ENCODE measurements at regions not wholly inside any gene's neighbourhood (a gene's known extent, or its start where the extent isn't known, plus 50 kb on each side); places are given as distances from the start of the nearest gene placed in this dataset.

DNA sequence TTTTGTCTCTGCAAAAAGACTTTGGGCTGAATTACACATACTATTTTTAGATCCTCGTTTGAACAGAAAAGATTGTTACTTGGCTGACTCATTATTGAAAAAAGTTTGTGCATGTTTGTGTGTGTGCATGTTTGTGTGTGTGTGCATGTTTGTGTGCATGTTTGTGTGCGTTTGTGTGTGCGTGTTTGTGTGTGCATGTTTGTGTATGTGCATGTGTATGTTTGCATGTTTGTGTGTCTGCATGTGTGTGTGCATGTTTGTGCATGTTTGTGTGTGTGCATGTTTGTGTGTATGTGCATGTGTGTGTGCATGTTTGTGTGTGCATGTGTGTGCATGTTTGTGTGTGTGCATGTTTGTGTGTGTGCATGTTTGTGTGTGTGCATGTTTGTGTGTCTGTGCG lies 201.1 kb upstream of the FAT1 start:
- H3K4me3 ChIP-seq (ENCODE audit: low read depth, low read length, poor library complexity, severe bottlenecking): no peak overlapping the region
- no peaks in the 10 kb centered on the region for H3K9me3 ChIP-seq (ENCODE audit: low read depth, low read length, poor library complexity, severe bottlenecking)
- no peak for DNase-seq (ENCODE audit: low spot score)
- no peaks in the 10 kb centered on the region for H3K4me1 ChIP-seq (ENCODE audit: insufficient read depth, low read length, poor library complexity, severe bottlenecking)
- H3K27me3 ChIP-seq (replicated peaks; ENCODE audit: insufficient read depth, low read depth, low read length, poor library complexity): no peaks in the 10 kb centered on the region
- intact Hi-C loops (cut with micrococcal nuclease; ENCODE audit: unreplicated experiment): no loop called here
- ChIA-PET POLR2A (ENCODE audit: low non-redundant PET) (no interaction called here), CTCF (no interaction called here)
- no peaks in the 10 kb centered on the region for H3K36me3 ChIP-seq (ENCODE audit: insufficient read depth, low read length, poor library complexity, severe bottlenecking)
- no peak overlapping the region for H3K27ac ChIP-seq (ENCODE audit: low read depth, low read length, poor library complexity, severe bottlenecking)
- TF ChIP-seq EZH2 (IDR thresholded peaks at IDR 0.05; ENCODE audit: borderline replicate concordance, low read depth, low read length, poor library complexity, severe bottlenecking): no peak
- TF ChIP-seq, protein P1, sequence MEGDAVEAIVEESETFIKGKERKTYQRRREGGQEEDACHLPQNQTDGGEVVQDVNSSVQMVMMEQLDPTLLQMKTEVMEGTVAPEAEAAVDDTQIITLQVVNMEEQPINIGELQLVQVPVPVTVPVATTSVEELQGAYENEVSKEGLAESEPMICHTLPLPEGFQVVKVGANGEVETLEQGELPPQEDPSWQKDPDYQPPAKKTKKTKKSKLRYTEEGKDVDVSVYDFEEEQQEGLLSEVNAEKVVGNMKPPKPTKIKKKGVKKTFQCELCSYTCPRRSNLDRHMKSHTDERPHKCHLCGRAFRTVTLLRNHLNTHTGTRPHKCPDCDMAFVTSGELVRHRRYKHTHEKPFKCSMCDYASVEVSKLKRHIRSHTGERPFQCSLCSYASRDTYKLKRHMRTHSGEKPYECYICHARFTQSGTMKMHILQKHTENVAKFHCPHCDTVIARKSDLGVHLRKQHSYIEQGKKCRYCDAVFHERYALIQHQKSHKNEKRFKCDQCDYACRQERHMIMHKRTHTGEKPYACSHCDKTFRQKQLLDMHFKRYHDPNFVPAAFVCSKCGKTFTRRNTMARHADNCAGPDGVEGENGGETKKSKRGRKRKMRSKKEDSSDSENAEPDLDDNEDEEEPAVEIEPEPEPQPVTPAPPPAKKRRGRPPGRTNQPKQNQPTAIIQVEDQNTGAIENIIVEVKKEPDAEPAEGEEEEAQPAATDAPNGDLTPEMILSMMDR (conservative IDR thresholded peaks at IDR 0.05; ENCODE audit: low read depth, low read length): no peak
- no TSS peak for BruUV-seq (replicated peaks)

DNA sequence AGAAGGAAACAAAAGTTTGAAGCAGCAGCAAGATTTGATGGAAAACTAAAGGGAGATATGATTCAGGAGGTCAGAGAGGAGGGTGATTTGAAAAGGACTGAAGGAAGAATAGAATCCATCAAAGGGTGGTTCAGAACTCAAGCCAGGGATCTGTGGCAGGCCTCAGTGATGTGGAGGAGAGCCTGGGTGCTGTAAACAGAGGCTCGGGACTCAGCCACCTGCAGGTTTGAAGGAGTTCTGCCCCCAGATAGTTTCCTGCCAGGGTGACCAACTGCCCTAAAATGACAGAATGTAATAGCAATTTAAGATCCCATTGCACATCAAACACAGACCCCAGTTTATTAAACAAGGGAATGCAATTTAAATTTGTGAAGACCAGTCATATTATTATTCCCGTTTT lies 204.0 kb upstream of the FAT1 start:
- intact Hi-C loops (cut with micrococcal nuclease; ENCODE audit: unreplicated experiment): no loop called here
- peaks cover 9% of the 10 kb centered on the region for H3K4me1 ChIP-seq (ENCODE audit: insufficient read depth, low read length, poor library complexity, severe bottlenecking)
- no peak overlapping the region for H3K4me3 ChIP-seq (ENCODE audit: low read depth, low read length, poor library complexity, severe bottlenecking)
- no peak overlapping the region for H3K27ac ChIP-seq (ENCODE audit: low read depth, low read length, poor library complexity, severe bottlenecking)
- DNase-seq (ENCODE audit: low spot score): no peak
- H3K36me3 ChIP-seq (ENCODE audit: insufficient read depth, low read length, poor library complexity, severe bottlenecking): no peaks in the 10 kb centered on the region
- TF ChIP-seq, protein P1 (conservative IDR thresholded peaks at IDR 0.05; ENCODE audit: low read depth, low read length): no peak
- no peak for TF ChIP-seq EZH2 (IDR thresholded peaks at IDR 0.05; ENCODE audit: borderline replicate concordance, low read depth, low read length, poor library complexity, severe bottlenecking)
- BruUV-seq (replicated peaks): no TSS peak
- ChIA-PET POLR2A (ENCODE audit: low non-redundant PET) (no interaction called here), CTCF (no interaction called here)
- no peaks in the 10 kb centered on the region for H3K27me3 ChIP-seq (replicated peaks; ENCODE audit: insufficient read depth, low read depth, low read length, poor library complexity)
- no peaks in the 10 kb centered on the region for H3K9me3 ChIP-seq (ENCODE audit: low read depth, low read length, poor library complexity, severe bottlenecking)

DNA sequence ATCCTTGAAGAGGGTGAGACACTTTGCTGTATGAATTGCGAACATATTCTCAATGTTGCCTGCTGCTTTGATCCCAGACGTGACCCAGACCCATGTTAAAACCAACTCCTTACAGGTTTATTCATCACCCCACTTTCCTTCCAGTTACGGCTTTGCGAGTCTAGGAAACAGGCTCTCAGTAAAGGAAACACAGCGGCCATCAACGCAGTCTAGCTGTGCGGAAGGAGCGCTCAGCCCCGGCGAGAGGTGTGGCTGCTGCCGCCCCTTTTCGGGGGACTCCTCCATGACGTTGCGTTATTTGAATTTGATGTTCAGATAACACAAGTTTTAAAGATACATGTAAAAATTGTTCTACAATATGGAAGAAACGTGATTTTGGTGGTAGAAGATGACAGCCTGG lies 206.4 kb upstream of the FAT1 start:
- Histone ChIP-seq H3K4me1 (ENCODE audit: insufficient read depth, low read length, poor library complexity, severe bottlenecking) (peaks cover 21% of the 10 kb centered on the region), H3K27ac (ENCODE audit: low read depth, low read length, poor library complexity, severe bottlenecking) (no peak overlapping the region), H3K4me3 (ENCODE audit: low read depth, low read length, poor library complexity, severe bottlenecking) (no peak overlapping the region), H3K27me3 (replicated peaks; ENCODE audit: insufficient read depth, low read depth, low read length, poor library complexity) (peaks cover 13% of the 10 kb centered on the region), H3K9me3 (ENCODE audit: low read depth, low read length, poor library complexity, severe bottlenecking) (no peaks in the 10 kb centered on the region), H3K36me3 (ENCODE audit: insufficient read depth, low read length, poor library complexity, severe bottlenecking) (no peaks in the 10 kb centered on the region)
- ChIA-PET CTCF (no interaction called here), POLR2A (ENCODE audit: low non-redundant PET) (no interaction called here)
- TF ChIP-seq, protein P1 (conservative IDR thresholded peaks at IDR 0.05; ENCODE audit: low read depth, low read length): no peak
- no peak for TF ChIP-seq EZH2 (IDR thresholded peaks at IDR 0.05; ENCODE audit: borderline replicate concordance, low read depth, low read length, poor library complexity, severe bottlenecking)
- no peak for DNase-seq (ENCODE audit: low spot score)
- intact Hi-C loops (cut with micrococcal nuclease; ENCODE audit: unreplicated experiment): loop anchor here (5.0 kb wide), 2 partner anchors 43 to 203 kb away; no protein-coding TSS in a partner anchor
- BruUV-seq (replicated peaks): no TSS peak

Data from A673 (cell line).